Vagina (tissue), 2 donors: ENCODE measurements at regions not wholly inside any gene's neighbourhood (a gene's known extent, or its start where the extent isn't known, plus 50 kb on each side); places are given as distances from the start of the nearest gene placed in this dataset.

Source experiments
- DNase-seq, 2 donors: peaks; one replicate each; pipeline ENCODE4 v3.0.0-alpha.2; 2017; ENCODE audit errors: extremely low spot score in 2 of 2
- H3K27ac ChIP-seq: fragments of 200-600 bp; sonication (generic); one replicate; pipeline ENCODE4 v1.5.1; 2019
- H3K27me3 ChIP-seq: fragments of 200-600 bp; sonication (generic); one replicate; pipeline ENCODE4 v1.5.1; 2019
- H3K36me3 ChIP-seq, 2 donors: fragments of 200-600 bp; sonication (generic); one replicate each; pipeline ENCODE4 v1.5.1; 2017 to 2019
- H3K4me1 ChIP-seq: fragments of 200-600 bp; sonication (generic); one replicate; pipeline ENCODE4 v1.5.1; 2019
- H3K4me3 ChIP-seq, 2 donors: fragments of 200-600 bp; sonication (generic); 1 replicate in 1 of 2; 2 replicates in 1 of 2; pipeline ENCODE4 v1.5.1; 2016 to 2019
- H3K9me3 ChIP-seq: fragments of 200-600 bp; sonication (generic); one replicate; pipeline ENCODE4 v1.5.1; 2019
- POLR2A ChIP-seq, 2 donors: fragments of 450-650 bp; IDR thresholded peaks; one replicate each; pipeline ENCODE4 v1.6.1; 2017; ENCODE audit warnings: antibody characterized with exemption in 2 of 2, mild to moderate bottlenecking in 2 of 2, moderate library complexity in 2 of 2
- POLR2AphosphoS5 ChIP-seq, 2 donors: sonication (generic); formaldehyde crosslinking; IDR thresholded peaks; one replicate each; pipeline ENCODE4 v1.9.0; 2017; ENCODE audit warnings: antibody characterized with exemption in 2 of 2, mild to moderate bottlenecking in 2 of 2, low read depth in 1 of 2; ENCODE audit not compliant: insufficient read depth in 1 of 2
- intact Hi-C: fragments of 100-400 bp; cut with DNase I; formaldehyde crosslinking; loops from one replicate; pipeline ENCODE4 v1.15.1; 2023
- TF ChIP-seq, protein P1 (sequence below), 3 experiments: fragments of 450-650 bp in 2 of 3; fragments of 200-600 bp in 1 of 3; sonication (generic) in 1 of 3; IDR thresholded peaks; one replicate each; pipeline ENCODE4 v1.5.1; 2017 to 2019; ENCODE audit warnings: antibody characterized with exemption in 3 of 3, mild to moderate bottlenecking in 2 of 3, moderate library complexity in 2 of 3

- TF ChIP-seq, protein P1, sequence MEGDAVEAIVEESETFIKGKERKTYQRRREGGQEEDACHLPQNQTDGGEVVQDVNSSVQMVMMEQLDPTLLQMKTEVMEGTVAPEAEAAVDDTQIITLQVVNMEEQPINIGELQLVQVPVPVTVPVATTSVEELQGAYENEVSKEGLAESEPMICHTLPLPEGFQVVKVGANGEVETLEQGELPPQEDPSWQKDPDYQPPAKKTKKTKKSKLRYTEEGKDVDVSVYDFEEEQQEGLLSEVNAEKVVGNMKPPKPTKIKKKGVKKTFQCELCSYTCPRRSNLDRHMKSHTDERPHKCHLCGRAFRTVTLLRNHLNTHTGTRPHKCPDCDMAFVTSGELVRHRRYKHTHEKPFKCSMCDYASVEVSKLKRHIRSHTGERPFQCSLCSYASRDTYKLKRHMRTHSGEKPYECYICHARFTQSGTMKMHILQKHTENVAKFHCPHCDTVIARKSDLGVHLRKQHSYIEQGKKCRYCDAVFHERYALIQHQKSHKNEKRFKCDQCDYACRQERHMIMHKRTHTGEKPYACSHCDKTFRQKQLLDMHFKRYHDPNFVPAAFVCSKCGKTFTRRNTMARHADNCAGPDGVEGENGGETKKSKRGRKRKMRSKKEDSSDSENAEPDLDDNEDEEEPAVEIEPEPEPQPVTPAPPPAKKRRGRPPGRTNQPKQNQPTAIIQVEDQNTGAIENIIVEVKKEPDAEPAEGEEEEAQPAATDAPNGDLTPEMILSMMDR (IDR thresholded peaks at IDR 0.05), result no peak
- TF ChIP-seq POLR2A (IDR thresholded peaks at IDR 0.05) (no peak), POLR2AphosphoS5 (IDR thresholded peaks at IDR 0.05; ENCODE audit: insufficient read depth in 1 of 2, low read depth in 1 of 2) (no peak)
- Histone ChIP-seq H3K9me3 (no peaks in the 10 kb centered on the region), H3K4me3 (no peak overlapping the region), H3K27ac (no peak overlapping the region), H3K36me3 (no peaks in the 10 kb centered on the region), H3K4me1 (no peaks in the 10 kb centered on the region), H3K27me3 (no peaks in the 10 kb centered on the region)
- intact Hi-C loops, result no loop called here
- no peak for DNase-seq
Measured at GRCh38 chr2:211093743-211094303, 537.4 kb downstream of the CPS1 start.

GRCh38 chr2:211103989-211104388 lies 547.6 kb downstream of the CPS1 start:
- TF ChIP-seq POLR2A (IDR thresholded peaks at IDR 0.05) (no peak), POLR2AphosphoS5 (IDR thresholded peaks at IDR 0.05; ENCODE audit: insufficient read depth in 1 of 2, low read depth in 1 of 2) (no peak)
- intact Hi-C loops, result no loop called here
- Histone ChIP-seq H3K4me3 (no peak overlapping the region), H3K4me1 (no peaks in the 10 kb centered on the region), H3K27me3 (no peaks in the 10 kb centered on the region), H3K27ac (no peak overlapping the region), H3K9me3 (no peaks in the 10 kb centered on the region), H3K36me3 (no peaks in the 10 kb centered on the region)
- DNase-seq, result no peak

- Histone ChIP-seq H3K36me3 (no peaks in the 10 kb centered on the region), H3K9me3 (no peaks in the 10 kb centered on the region), H3K27me3 (no peaks in the 10 kb centered on the region), H3K4me1 (no peaks in the 10 kb centered on the region), H3K4me3 (no peak overlapping the region), H3K27ac (no peak overlapping the region)
- intact Hi-C loops, result no loop called here
- no peak for TF ChIP-seq POLR2AphosphoS5 (IDR thresholded peaks at IDR 0.05; ENCODE audit: insufficient read depth in 1 of 2, low read depth in 1 of 2)
- DNase-seq, result no peak
Measured at GRCh38 chr2:211113334-211114175, 557.2 kb downstream of the CPS1 start.

GRCh38 chr2:211114826-211115455 lies 558.5 kb downstream of the CPS1 start:
- Histone ChIP-seq H3K4me3 (no peak overlapping the region), H3K9me3 (no peaks in the 10 kb centered on the region), H3K36me3 (no peaks in the 10 kb centered on the region), H3K27ac (no peak overlapping the region), H3K27me3 (no peaks in the 10 kb centered on the region), H3K4me1 (no peaks in the 10 kb centered on the region)
- intact Hi-C loops, result no loop called here
- DNase-seq, result no peak
- TF ChIP-seq POLR2AphosphoS5 (IDR thresholded peaks at IDR 0.05; ENCODE audit: insufficient read depth in 1 of 2, low read depth in 1 of 2), result no peak
- TF ChIP-seq, protein P1 (IDR thresholded peaks at IDR 0.05), result no peak
- TF ChIP-seq POLR2A (IDR thresholded peaks at IDR 0.05), result no peak

GRCh38 chr2:211117026-211117425 lies 560.6 kb downstream of the CPS1 start:
- Histone ChIP-seq H3K27me3 (no peaks in the 10 kb centered on the region), H3K27ac (no peak overlapping the region), H3K9me3 (no peaks in the 10 kb centered on the region), H3K4me3 (no peak overlapping the region), H3K4me1 (no peaks in the 10 kb centered on the region), H3K36me3 (no peaks in the 10 kb centered on the region)
- intact Hi-C loops, result no loop called here
- TF ChIP-seq, protein P1 (IDR thresholded peaks at IDR 0.05), result no peak
- TF ChIP-seq POLR2A (IDR thresholded peaks at IDR 0.05) (no peak), POLR2AphosphoS5 (IDR thresholded peaks at IDR 0.05; ENCODE audit: insufficient read depth in 1 of 2, low read depth in 1 of 2) (no peak)
- DNase-seq, result no peak
